PC-9 (cell line): ENCODE measurements at regions not wholly inside any gene's neighbourhood (a gene's known extent, or its start where the extent isn't known, plus 50 kb on each side); places are given as distances from the start of the nearest gene placed in this dataset.

ENCODE experiments used
- BruUV-seq: library from RNA; stranded (reverse); fragments of 400-500 nt; replicated peaks from 2 replicates; lab custom pipeline; 2021; lab: Mats Ljungman, UMichigan
- CTCF ChIA-PET: fragments of 300-600 bp; sonication (Branson Sonifier 250); formaldehyde crosslinking; loops from one replicate; lab custom pipeline; 2022; ENCODE audit warnings: antibody characterized with exemption; lab: Charles Lee
- POLR2A ChIA-PET: fragments of 300-600 bp; sonication (Branson Sonifier 250); formaldehyde crosslinking; loops from one replicate; lab custom pipeline; 2022; ENCODE audit warnings: antibody characterized with exemption; ENCODE audit not compliant: unreplicated experiment; lab: Charles Lee
- DNase-seq, 2 experiments: peaks; one replicate each; pipeline versions ENCODE4 v3.0.0 to v3.0.0-alpha.2; 2015 to 2022; ENCODE audit warnings: mixed read lengths in 1 of 2
- H2AFZ ChIP-seq: fragments of 200-600 bp; sonication (generic); 2 replicates; pipeline ENCODE4 v1.8.1; 2017; ENCODE audit warnings: antibody characterized with exemption
- H3F3A ChIP-seq: fragments of 200-600 bp; sonication (generic); 2 replicates; pipeline ENCODE4 v1.8.1; 2017; ENCODE audit warnings: antibody characterized with exemption, mild to moderate bottlenecking, low read depth; ENCODE audit not compliant: insufficient read depth
- H3K27ac ChIP-seq: fragments of 200-600 bp; sonication (generic); 2 replicates; pipeline ENCODE4 v1.6.1; 2016; ENCODE audit warnings: mixed run types
- H3K27me3 ChIP-seq: fragments of 200-600 bp; sonication (generic); 2 replicates; pipeline ENCODE4 v1.6.1; 2016; ENCODE audit warnings: low read depth, mixed run types; ENCODE audit not compliant: insufficient read depth
- H3K36me3 ChIP-seq: fragments of 200-600 bp; sonication (generic); 2 replicates; pipeline ENCODE4 v1.6.1; 2016; ENCODE audit warnings: low read depth, mixed run types
- H3K4me1 ChIP-seq: fragments of 200-600 bp; sonication (generic); replicated peaks from 2 replicates; pipeline ENCODE4 v1.6.1; 2016; ENCODE audit warnings: mixed run types; ENCODE audit not compliant: insufficient read depth
- H3K4me2 ChIP-seq: fragments of 200-600 bp; sonication (generic); 2 replicates; pipeline ENCODE4 v1.6.1; 2017; ENCODE audit warnings: mixed run types
- H3K4me3 ChIP-seq: fragments of 200-600 bp; sonication (generic); 2 replicates; pipeline ENCODE4 v1.6.1; 2016; ENCODE audit warnings: mixed run types
- H3K79me2 ChIP-seq: fragments of 200-600 bp; sonication (generic); 2 replicates; pipeline ENCODE4 v1.6.1; 2017; ENCODE audit warnings: low read depth, mixed run types
- H3K9me2 ChIP-seq: fragments of 200-600 bp; sonication (generic); 2 replicates; pipeline ENCODE4 v1.8.1; 2017; ENCODE audit warnings: mild to moderate bottlenecking; ENCODE audit not compliant: insufficient read depth
- H3K9me3 ChIP-seq: fragments of 200-600 bp; sonication (generic); 2 replicates; pipeline ENCODE4 v1.8.1; 2016; ENCODE audit warnings: low read depth; ENCODE audit not compliant: insufficient read depth
- H4K20me1 ChIP-seq: fragments of 200-600 bp; sonication (generic); 2 replicates; pipeline ENCODE4 v1.8.1; 2017; ENCODE audit not compliant: insufficient read depth
- CTCF ChIP-seq: fragments of 200-600 bp; sonication (generic); conservative IDR thresholded peaks from 2 replicates; pipeline ENCODE4 v1.6.1; 2017; ENCODE audit warnings: mixed run types, antibody characterized with exemption, mild to moderate bottlenecking, moderate library complexity
- EZH2 ChIP-seq: fragments of 200-600 bp; sonication (generic); IDR thresholded peaks from 2 replicates; pipeline ENCODE4 v1.8.0; 2017; ENCODE audit warnings: antibody characterized with exemption, low read depth
- intact Hi-C: fragments of 100-400 bp; cut with micrococcal nuclease; formaldehyde crosslinking; loops from one replicate; pipeline ENCODE4 v1.10.0; 2022; ENCODE audit not compliant: unreplicated experiment

GRCh38 chr14:29220072-29220471 is 453.5 kb downstream of the FOXG1 start:
- Histone ChIP-seq H4K20me1 (no peaks in the 10 kb centered on the region), H3F3A (no peaks in the 10 kb centered on the region), H2AFZ (no peak overlapping the region), H3K9me3 (no peaks in the 10 kb centered on the region), H3K79me2 (no peaks in the 10 kb centered on the region), H3K27me3 (no peaks in the 10 kb centered on the region), H3K4me1 (no peaks in the 10 kb centered on the region), H3K4me3 (no peak overlapping the region), H3K4me2 (no peak overlapping the region), H3K36me3 (no peaks in the 10 kb centered on the region), H3K9me2 (no peaks in the 10 kb centered on the region), H3K27ac (no peak overlapping the region)
- DNase-seq: no peak
- BruUV-seq: no TSS peak
- intact Hi-C loops: loop anchor here (5.0 kb wide), 1 partner anchor 463 kb away; no protein-coding TSS in a partner anchor
- TF ChIP-seq EZH2: no peak
- no peak for TF ChIP-seq CTCF
- CTCF ChIA-PET: no interaction called here
- POLR2A ChIA-PET: no interaction called here

GRCh38 chr14:29220566-29220965 is 454.0 kb downstream of the FOXG1 start:
- no peaks in the 10 kb centered on the region for H3K79me2 ChIP-seq
- no peaks in the 10 kb centered on the region for H3K4me1 ChIP-seq
- H3F3A ChIP-seq: no peaks in the 10 kb centered on the region
- no peaks in the 10 kb centered on the region for H3K27me3 ChIP-seq
- no peaks in the 10 kb centered on the region for H3K9me2 ChIP-seq
- TF ChIP-seq EZH2 (no peak), CTCF (no peak)
- H3K36me3 ChIP-seq: no peaks in the 10 kb centered on the region
- POLR2A ChIA-PET: no interaction called here
- no peak overlapping the region for H3K27ac ChIP-seq
- BruUV-seq: no TSS peak
- no peak overlapping the region for H3K4me2 ChIP-seq
- no peaks in the 10 kb centered on the region for H3K9me3 ChIP-seq
- H4K20me1 ChIP-seq: no peaks in the 10 kb centered on the region
- no peak overlapping the region for H3K4me3 ChIP-seq
- no peak overlapping the region for H2AFZ ChIP-seq
- intact Hi-C loops: loop anchor here (5.0 kb wide), 1 partner anchor 463 kb away; no protein-coding TSS in a partner anchor
- DNase-seq: no peak
- CTCF ChIA-PET: no interaction called here

GRCh38 chr14:29222006-29222405 is 455.4 kb downstream of the FOXG1 start:
- Histone ChIP-seq H3K4me1 (no peaks in the 10 kb centered on the region), H3K27ac (no peak overlapping the region), H3K79me2 (no peaks in the 10 kb centered on the region), H3K9me2 (no peaks in the 10 kb centered on the region), H3K27me3 (no peaks in the 10 kb centered on the region), H2AFZ (no peak overlapping the region), H3K9me3 (no peaks in the 10 kb centered on the region), H3F3A (no peaks in the 10 kb centered on the region), H3K4me3 (no peak overlapping the region), H4K20me1 (no peaks in the 10 kb centered on the region), H3K36me3 (no peaks in the 10 kb centered on the region), H3K4me2 (no peak overlapping the region)
- CTCF ChIA-PET: no interaction called here
- POLR2A ChIA-PET: no interaction called here
- intact Hi-C loops: loop anchor here (5.0 kb wide), 1 partner anchor 465 kb away; no protein-coding TSS in a partner anchor
- DNase-seq: no peak
- BruUV-seq: no TSS peak
- TF ChIP-seq EZH2: no peak
- no peak for TF ChIP-seq CTCF
